OCI-LY7 (cell line): ENCODE measurements at regions not wholly inside any gene's neighbourhood (a gene's known extent, or its start where the extent isn't known, plus 50 kb on each side); places are given as distances from the start of the nearest gene placed in this dataset.

Experiments
- BruUV-seq: library from RNA; stranded (reverse); fragments of 400-500 nt; replicated peaks from 2 replicates; lab custom pipeline; 2021; lab: Mats Ljungman, UMichigan
- CTCF ChIA-PET: fragments of 300-600 bp; sonication (Branson Sonifier 250); formaldehyde crosslinking; loops from one replicate; lab custom pipeline; 2022; ENCODE audit warnings: antibody characterized with exemption; ENCODE audit not compliant: unreplicated experiment; lab: Charles Lee
- POLR2A ChIA-PET: fragments of 300-600 bp; sonication (Branson Sonifier 250); formaldehyde crosslinking; loops from one replicate; lab custom pipeline; 2022; ENCODE audit warnings: antibody characterized with exemption; lab: Charles Lee
- DNase-seq: peaks from one replicate; pipeline ENCODE4 v3.0.0-alpha.2; 2015; ENCODE audit warnings: low spot score
- H2AFZ ChIP-seq: fragments of 200-600 bp; sonication (generic), shearing (Covaris generic); 2 replicates; pipeline ENCODE4 v1.6.1; 2014; ENCODE audit warnings: mild to moderate bottlenecking, antibody characterized with exemption, low read length, moderate library complexity
- H3K27ac ChIP-seq: fragments of 200-600 bp; sonication (generic); 2 replicates; pipeline ENCODE4 v1.5.1; 2014; ENCODE audit warnings: mixed run types, low read depth, mild to moderate bottlenecking, moderate library complexity, low read length, inconsistent platforms; ENCODE audit not compliant: poor library complexity, severe bottlenecking
- H3K36me3 ChIP-seq: fragments of 200-600 bp; sonication (generic); 2 replicates; pipeline ENCODE4 v1.6.1; 2014; ENCODE audit warnings: mild to moderate bottlenecking, antibody characterized with exemption, low read length, moderate library complexity, mixed read lengths; ENCODE audit not compliant: insufficient read depth
- H3K4me1 ChIP-seq: fragments of 200-600 bp; sonication (generic); 2 replicates; pipeline ENCODE4 v1.5.1; 2014; ENCODE audit warnings: mild to moderate bottlenecking, low read length; ENCODE audit not compliant: insufficient read depth, poor library complexity, severe bottlenecking
- H3K4me2 ChIP-seq: fragments of 200-600 bp; sonication (generic); 2 replicates; pipeline ENCODE4 v1.6.1; 2014; ENCODE audit warnings: mild to moderate bottlenecking, low read length
- H3K4me3 ChIP-seq: fragments of 200-600 bp; sonication (generic); 2 replicates; pipeline ENCODE4 v1.5.1; 2014; ENCODE audit warnings: mild to moderate bottlenecking, low read depth, low read length; ENCODE audit not compliant: poor library complexity, severe bottlenecking
- H3K79me2 ChIP-seq: fragments of 200-600 bp; sonication (generic); 2 replicates; pipeline ENCODE4 v1.6.1; 2016; ENCODE audit warnings: low read depth, mild to moderate bottlenecking, low read length, moderate library complexity, mixed read lengths; ENCODE audit not compliant: insufficient read depth
- H3K9me2 ChIP-seq: fragments of 200-600 bp; sonication (generic); 2 replicates; pipeline ENCODE4 v1.6.1; 2016; ENCODE audit warnings: mild to moderate bottlenecking, low read length, mixed read lengths; ENCODE audit not compliant: insufficient read depth
- H3K9me3 ChIP-seq: fragments of 200-600 bp; sonication (generic); 2 replicates; pipeline ENCODE4 v1.6.1; 2014; ENCODE audit warnings: mild to moderate bottlenecking, mixed run types, low read length, mixed read lengths
- H4K20me1 ChIP-seq: fragments of 200-600 bp; sonication (generic); 2 replicates; pipeline ENCODE4 v1.6.1; 2014; ENCODE audit warnings: mild to moderate bottlenecking, antibody characterized with exemption, low read length, moderate library complexity, mixed read lengths; ENCODE audit not compliant: insufficient read depth
- EZH2phosphoT487 ChIP-seq: fragments of 200-600 bp; sonication (generic); IDR thresholded peaks from 2 replicates; pipeline ENCODE4 v1.6.1; 2018; ENCODE audit warnings: low read depth, borderline replicate concordance, mild to moderate bottlenecking, mixed run types, antibody characterized with exemption, low read length, moderate library complexity, mixed read lengths
- intact Hi-C: fragments of 100-400 bp; cut with micrococcal nuclease; formaldehyde crosslinking; loops from one replicate; pipeline ENCODE4 v1.10.0; 2022; ENCODE audit not compliant: unreplicated experiment
- TF ChIP-seq, protein P1 (sequence below): fragments of 200-600 bp; sonication (generic); conservative IDR thresholded peaks from 2 replicates; pipeline ENCODE4 v1.5.1; 2014; ENCODE audit warnings: mild to moderate bottlenecking, antibody characterized with exemption, low read length, moderate library complexity, mixed read lengths

DNA sequence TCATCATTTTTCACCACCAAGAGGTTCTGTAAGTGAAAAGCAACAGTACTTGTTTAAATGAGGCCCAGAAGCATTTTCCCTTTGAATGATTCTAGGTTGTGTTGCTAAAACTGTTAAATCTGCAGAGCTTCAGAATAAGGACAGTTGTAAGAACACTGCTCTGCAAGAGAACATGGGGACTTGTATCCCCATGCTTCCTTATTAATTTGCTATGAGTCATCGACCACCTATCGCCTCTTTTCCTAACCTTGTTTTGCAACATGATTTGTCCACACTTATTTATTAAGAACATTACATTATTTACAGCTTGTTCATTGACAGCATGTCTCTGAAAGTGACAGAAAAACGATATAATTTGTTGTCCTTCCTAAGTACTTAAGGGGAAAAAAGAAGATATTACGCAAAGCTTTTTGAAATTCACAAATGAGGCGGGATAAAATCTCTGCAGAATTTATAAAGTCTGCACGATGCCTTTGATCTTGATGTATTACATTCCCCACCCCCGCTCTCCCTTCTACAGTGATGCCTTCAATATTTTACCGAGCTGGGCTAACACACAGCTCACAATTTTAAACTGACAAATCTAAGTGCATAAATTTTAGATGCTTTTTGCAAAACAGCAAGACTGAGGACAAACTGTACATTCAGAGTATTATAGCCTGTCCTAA, 220.0 kb upstream of the SPTLC3 start:
- no peak for TF ChIP-seq EZH2phosphoT487
- TF ChIP-seq, protein P1, sequence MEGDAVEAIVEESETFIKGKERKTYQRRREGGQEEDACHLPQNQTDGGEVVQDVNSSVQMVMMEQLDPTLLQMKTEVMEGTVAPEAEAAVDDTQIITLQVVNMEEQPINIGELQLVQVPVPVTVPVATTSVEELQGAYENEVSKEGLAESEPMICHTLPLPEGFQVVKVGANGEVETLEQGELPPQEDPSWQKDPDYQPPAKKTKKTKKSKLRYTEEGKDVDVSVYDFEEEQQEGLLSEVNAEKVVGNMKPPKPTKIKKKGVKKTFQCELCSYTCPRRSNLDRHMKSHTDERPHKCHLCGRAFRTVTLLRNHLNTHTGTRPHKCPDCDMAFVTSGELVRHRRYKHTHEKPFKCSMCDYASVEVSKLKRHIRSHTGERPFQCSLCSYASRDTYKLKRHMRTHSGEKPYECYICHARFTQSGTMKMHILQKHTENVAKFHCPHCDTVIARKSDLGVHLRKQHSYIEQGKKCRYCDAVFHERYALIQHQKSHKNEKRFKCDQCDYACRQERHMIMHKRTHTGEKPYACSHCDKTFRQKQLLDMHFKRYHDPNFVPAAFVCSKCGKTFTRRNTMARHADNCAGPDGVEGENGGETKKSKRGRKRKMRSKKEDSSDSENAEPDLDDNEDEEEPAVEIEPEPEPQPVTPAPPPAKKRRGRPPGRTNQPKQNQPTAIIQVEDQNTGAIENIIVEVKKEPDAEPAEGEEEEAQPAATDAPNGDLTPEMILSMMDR: no peak
- CTCF ChIA-PET: no interaction called here
- no peaks in the 10 kb centered on the region for H3K79me2 ChIP-seq
- POLR2A ChIA-PET: interaction anchor here (0.6 kb wide), 1 partner anchor 66 kb away, joined by 3 read pairs; no protein-coding TSS in a partner anchor
- H3K9me2 ChIP-seq: no peaks in the 10 kb centered on the region
- no peak for DNase-seq
- no peaks in the 10 kb centered on the region for H3K9me3 ChIP-seq
- no peak overlapping the region for H3K4me3 ChIP-seq
- H3K4me2 ChIP-seq: no peak overlapping the region
- no peaks in the 10 kb centered on the region for H4K20me1 ChIP-seq
- intact Hi-C loops: no loop called here
- no peaks in the 10 kb centered on the region for H3K4me1 ChIP-seq
- no TSS peak for BruUV-seq
- H3K27ac ChIP-seq: no peak overlapping the region
- no peak overlapping the region for H2AFZ ChIP-seq
- H3K36me3 ChIP-seq: no peaks in the 10 kb centered on the region

DNA sequence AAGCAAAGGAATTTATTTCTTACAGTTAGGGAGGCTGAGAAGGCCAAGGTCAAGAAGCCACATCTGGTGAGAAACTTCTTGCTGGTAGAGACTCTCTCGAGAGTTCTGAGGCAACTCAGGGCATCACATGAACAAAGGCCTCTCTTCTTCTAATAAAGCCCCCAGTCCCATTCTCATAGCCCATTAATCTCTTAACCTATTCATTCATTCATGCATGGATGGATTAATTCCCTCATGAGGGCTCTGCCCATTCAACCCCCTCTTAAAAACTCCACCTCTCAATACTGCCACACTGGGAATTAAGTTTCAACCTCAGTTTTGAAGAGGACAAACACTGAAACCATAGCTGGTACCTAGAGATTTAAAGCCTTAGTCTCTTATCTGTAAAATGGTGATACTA, 217.9 kb upstream of the SPTLC3 start:
- no peak overlapping the region for H3K4me3 ChIP-seq
- CTCF ChIA-PET: no interaction called here
- no peak overlapping the region for H3K27ac ChIP-seq
- no TSS peak for BruUV-seq
- H3K36me3 ChIP-seq: no peaks in the 10 kb centered on the region
- intact Hi-C loops: no loop called here
- H4K20me1 ChIP-seq: no peaks in the 10 kb centered on the region
- no peak for TF ChIP-seq EZH2phosphoT487
- TF ChIP-seq, protein P1: no peak
- H3K4me1 ChIP-seq: no peaks in the 10 kb centered on the region
- H3K79me2 ChIP-seq: no peaks in the 10 kb centered on the region
- DNase-seq: no peak
- POLR2A ChIA-PET: interaction anchor here (0.5 to 0.7 kb wide), 2 partner anchors 211 to 1274 kb away, joined by 4 read pairs; no protein-coding TSS in a partner anchor
- no peaks in the 10 kb centered on the region for H3K9me3 ChIP-seq
- H2AFZ ChIP-seq: no peak overlapping the region
- H3K4me2 ChIP-seq: no peak overlapping the region
- no peaks in the 10 kb centered on the region for H3K9me2 ChIP-seq

DNA sequence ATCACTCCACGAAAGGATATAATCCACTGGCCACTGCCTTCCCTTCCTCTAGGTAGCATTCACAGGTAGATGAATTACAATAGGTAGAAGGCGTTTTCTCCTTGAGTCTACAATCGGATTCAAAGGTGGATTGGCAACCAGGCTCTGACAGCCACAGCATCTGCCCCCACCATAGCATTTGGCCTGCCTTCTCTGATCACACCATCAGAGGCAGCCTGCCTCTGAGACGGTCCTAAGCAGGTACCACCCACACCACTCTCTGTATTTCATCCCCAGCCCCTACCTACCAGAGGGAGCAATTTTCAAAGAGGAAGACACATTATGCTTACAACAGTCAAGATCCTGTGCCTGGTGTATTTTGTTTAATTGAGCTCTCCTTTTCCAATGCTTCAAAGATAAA, 210.5 kb upstream of the SPTLC3 start:
- DNase-seq: no peak
- H3K79me2 ChIP-seq: no peaks in the 10 kb centered on the region
- intact Hi-C loops: no loop called here
- ChIA-PET CTCF (no interaction called here), POLR2A (interaction anchor here (1.3 kb wide), 1 partner anchor 14 kb away, joined by 4 read pairs; no protein-coding TSS in a partner anchor)
- H2AFZ ChIP-seq: no peak overlapping the region
- no peaks in the 10 kb centered on the region for H4K20me1 ChIP-seq
- H3K36me3 ChIP-seq: no peaks in the 10 kb centered on the region
- H3K27ac ChIP-seq: no peak overlapping the region
- no peaks in the 10 kb centered on the region for H3K9me2 ChIP-seq
- no TSS peak for BruUV-seq
- TF ChIP-seq, protein P1: no peak
- TF ChIP-seq EZH2phosphoT487: no peak
- no peak overlapping the region for H3K4me2 ChIP-seq
- no peaks in the 10 kb centered on the region for H3K9me3 ChIP-seq
- no peaks in the 10 kb centered on the region for H3K4me1 ChIP-seq
- H3K4me3 ChIP-seq: no peak overlapping the region
